ENCODE measurements at regions not wholly inside any gene's neighbourhood (a gene's known extent, or its start where the extent isn't known, plus 50 kb on each side); places are given as distances from the start of the nearest gene placed in this dataset.
A peak's percentile ranks its signal among the peaks of the same experiment; 100 is the strongest.
"Not testable (repeated sequence)": the region's sequence is repeated elsewhere in the genome, so short reads cannot be mapped to it uniquely, and the experiment has no call there.

DNA sequence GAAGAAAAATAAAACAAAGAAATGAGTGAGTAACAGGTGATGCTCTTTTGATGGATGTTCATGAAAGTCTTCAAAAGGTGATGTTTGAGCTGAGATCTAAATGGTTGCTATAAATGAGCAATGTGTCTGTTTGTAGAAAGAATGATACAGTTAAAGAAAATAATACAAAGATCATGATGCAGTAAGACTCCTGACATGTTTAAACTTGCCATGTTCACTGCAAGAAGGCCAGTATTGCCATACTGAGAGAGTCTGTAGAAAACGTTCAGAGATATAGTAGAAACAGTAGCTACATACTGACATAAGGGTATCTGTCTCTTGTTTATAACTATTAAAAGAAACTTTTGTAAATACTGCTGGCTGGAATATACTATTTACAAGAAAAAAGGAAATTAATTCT is 1609.2 kb upstream of the ACO1 start:
- DNase-seq (ENCODE audit: low spot score) = no peak

DNA sequence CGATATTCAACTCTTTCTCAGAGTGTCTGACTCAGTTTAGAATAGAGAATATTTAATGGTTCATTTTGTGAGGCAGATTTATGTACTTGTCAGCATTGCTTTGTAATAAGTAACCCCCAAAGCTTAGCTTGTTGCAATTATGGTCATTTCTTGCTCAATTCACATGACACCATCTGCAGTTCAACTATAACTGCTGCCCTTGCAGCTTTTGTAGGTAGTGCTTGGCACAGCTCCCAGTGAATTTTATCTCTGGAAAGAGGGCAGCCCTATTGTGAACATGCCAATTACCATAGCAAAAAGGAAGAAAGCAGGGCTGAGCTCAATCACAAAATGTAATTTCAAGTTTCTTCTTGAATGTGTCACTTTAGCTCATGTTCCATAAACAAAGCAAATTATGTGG is 1587.7 kb upstream of the ACO1 start:
- DNase-seq (ENCODE audit: low spot score) = no peak

DNA sequence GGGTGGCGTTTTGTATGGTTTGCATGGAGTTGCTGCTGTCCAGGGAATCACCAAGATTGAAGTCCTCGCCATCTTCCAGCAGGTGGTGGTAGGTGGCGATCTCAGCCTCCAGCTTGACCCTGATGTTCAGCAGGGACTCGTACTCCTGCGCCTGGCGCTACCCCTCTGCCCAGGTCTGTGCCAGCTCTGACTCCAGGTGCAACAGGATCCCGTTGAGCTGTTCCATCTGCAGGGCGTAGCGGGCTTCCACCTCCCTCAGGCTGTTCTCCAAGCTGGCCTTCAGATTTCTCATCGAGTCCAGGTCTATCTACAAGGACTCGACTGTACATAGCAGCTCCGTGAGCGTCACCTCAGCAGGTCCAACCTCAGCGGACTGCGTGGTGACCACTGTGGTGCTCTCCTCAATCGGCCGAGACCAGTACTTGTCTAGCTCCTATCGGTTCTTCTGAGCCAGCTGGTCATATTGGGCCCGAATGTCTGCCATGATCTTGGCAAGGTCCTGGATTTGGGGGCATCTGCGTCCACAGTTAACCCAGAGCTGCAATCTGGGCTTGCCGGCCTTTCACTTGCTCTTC is 1584.8 kb upstream of the ACO1 start:
- no peak for DNase-seq (ENCODE audit: low spot score)

DNA sequence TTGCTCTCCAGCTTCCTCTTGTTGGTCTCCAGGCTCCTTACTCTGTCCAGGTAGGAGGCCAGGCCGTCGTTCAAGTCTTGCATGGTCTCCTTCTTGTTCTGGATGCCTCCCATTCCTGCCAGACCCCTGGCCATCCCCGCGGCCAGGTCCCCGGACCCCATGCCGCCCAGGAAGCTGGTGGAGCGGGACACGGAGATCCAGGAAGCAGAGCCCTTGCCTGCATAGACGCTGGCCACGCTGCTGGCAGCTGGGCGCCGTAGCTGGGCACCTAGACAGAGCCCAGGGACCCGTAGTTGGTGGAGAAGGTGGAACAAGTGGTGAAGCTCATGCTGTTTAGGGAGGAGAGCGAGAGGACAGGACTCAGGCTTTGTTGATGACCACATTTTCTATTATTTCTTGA is 1584.0 kb upstream of the ACO1 start:
- no peak for DNase-seq (ENCODE audit: low spot score)

DNA sequence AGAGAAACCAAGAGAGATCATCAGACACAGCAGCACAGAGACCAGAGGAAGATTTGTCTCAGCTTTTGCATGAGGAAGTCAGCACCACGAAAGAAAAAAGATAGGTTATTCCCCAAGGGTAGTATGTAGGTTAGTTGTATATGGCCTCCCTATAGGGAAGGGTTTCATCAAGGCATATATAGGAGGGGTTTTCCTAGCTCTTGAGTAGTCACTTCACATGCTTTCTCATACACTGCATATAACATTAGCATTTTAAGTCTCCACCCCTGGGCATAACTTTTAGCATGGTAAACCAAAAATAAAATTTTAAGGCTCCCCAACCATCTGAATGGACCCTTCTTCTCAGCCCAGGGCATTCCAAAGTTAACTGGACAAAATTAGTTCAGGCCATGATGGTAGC is 1571.6 kb upstream of the ACO1 start:
- no peak for DNase-seq (ENCODE audit: low spot score)

DNA sequence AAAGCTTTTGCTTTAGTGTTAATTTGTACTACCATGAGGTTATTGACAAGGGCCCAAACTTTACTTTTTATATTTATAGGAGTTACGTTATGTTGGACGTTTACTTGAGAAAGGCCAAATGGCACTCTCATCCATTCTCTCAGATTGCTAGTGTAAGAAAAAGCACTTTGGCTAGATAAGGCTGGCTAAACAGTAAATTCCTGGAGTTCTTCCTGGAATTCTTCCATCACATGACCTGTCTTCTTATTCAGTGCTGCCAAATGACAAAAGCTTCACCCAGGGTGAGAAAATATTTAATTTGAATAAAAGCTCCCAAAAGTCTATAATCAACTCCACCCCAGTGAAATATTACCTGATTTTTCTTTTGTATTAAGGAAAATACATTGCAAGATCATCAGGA is 1568.9 kb upstream of the ACO1 start:
- DNase-seq (ENCODE audit: low spot score) = no peak

DNA sequence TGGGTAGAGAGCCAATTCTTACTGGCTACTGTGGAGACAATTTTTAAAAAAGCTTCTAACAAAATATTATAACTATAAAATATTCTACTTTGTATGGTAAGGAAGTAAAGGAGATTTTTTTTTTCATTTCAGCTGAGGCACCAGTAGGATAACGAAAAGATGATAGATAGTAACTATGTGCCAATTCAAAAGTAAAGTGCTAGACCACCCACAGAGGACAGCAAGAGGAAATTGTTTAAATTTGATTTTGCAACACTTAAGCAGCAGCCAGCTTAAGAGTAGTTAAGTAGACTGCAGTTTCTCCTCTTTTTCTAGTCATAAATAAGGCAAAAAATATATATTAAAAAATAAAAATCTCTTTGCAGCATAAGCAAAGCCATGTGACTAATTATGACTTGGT is 1539.3 kb upstream of the ACO1 start:
- DNase-seq (ENCODE audit: low spot score) = no peak

DNA sequence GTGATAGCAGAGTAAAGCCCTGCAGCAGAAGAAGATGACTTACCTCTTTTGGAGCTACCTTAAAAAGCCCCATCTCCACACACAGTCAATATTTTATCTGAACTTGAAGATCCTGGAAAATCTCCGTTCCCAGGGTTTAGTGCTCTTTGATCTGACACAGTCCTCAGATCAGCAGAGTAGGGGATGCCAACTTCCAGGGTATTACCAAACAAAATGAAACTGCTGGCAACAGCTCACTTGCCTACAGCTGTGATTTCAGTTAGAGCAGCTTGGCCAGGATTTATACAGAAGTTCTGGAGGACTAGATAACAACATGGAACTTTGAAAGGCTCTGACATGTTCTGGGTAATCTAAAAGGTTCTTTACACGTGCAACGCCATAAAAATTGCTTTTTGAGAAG is 1537.8 kb upstream of the ACO1 start:
- no peak for DNase-seq (ENCODE audit: low spot score)

DNA sequence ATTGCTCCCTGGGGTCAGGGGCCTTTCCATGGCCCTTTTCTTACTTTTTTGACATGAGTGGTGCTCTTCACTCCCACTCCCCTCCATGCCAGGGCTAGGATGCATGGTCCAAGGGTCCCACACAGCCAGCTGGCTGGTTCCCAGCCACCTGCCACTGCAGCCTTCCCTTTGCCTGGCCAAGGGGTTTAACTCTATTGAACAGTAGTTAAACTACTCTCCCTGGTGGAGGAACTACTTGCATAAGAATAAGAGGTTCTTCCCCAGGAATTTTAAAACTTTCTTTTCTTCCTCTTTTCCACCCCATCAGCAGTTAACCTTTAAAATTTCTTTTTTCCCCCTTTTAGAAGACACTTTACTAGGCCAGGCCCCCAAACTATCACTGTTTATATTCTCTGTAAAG is 1532.8 kb upstream of the ACO1 start:
- no peak for DNase-seq (ENCODE audit: low spot score)

DNA sequence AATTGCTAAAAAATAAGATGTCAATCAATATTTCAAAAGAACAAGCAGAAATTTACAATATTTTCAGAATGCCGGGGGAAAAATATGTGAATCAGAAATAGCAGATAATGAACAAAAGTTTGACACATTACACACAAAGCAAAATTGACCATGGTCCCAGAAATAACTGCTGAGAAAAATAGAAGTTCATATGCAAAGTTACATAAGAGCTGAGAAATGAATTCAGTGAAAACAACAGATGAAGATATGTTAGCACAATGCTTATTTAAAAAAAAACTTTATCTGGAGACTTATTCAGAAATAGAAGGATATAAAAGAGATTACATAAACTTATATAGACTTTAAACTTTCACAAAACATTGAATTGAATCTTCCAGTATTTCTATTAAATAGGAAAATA is 1483.7 kb upstream of the ACO1 start:
- no peak for DNase-seq (ENCODE audit: low spot score)

DNA sequence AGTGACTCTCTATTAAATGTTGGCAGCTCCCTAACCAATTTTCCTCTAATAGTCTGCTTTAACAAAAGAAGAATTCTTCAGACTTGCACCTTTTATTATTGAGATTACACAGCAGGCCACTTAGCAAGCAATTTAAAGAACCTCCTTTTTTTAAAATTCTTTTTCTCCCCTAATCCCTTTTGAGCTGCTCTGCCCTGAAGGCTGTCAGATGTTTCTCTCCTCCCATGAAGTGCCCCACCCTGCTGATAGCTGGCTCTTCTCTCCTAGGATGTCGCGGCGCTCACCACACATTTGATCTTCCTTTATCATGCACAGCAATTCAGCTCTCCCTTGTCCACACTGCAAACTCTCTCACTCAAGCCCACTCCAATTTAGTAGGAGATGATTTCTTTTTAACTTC is 1471.1 kb upstream of the ACO1 start:
- no peak for DNase-seq (ENCODE audit: low spot score)

DNA sequence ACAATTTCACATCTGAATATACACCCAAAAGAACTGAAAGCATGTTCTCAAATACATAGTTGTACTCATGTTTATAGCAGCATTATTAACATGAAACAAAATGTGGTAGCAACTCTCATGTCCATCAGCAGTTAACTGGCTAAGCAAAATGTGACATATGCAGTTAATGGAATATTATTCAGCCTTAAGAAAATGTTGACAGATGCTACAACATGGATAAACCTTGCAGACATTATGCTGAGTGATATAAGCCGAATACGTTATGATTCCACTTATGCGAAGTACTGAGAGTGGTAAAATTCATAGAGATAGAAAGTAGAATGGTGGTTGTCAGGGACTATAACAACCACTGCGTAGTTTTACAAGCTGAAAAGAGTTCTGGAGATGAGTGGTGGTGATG is 1469.0 kb upstream of the ACO1 start:
- DNase-seq (ENCODE audit: low spot score) = no peak

DNA sequence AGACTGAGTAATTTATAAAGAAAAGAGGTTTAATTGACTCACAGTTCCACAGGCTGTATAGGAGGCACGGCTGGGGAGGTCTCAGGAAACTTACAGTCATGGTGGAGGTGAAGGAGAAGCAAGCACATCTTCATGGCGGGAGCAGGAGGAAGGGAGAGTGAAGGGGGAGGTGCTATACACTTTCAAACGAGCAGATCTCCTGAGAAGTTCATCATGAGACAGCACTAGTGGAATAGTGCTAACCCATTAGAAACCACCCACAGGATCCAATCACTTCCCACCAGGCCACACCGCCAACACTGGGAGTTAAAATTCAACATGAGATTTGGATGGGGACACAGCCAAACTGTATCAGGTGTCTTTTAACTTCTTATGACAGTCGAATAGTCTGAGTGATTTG is 1459.3 kb upstream of the ACO1 start:
- no peak for DNase-seq (ENCODE audit: low spot score)

DNA sequence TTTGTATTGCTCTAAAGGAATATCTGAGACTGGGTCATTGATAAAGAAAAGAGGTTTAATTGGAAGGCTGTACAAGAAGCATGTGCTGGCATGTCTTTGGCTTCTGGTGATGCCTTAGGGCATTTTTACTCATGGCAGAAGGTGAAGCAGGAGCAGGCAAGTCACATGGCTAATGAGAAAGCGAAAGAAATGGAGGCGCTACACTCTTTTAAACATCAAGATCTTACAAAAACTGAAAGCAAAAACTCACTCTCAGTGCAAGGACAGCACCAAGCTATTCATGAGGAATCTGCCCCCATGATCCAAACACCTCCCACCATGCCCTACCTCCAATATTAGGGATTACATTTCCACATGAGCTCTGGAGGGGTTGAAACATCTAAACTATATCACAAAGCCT is 1458.8 kb upstream of the ACO1 start:
- DNase-seq (ENCODE audit: low spot score) = no peak

DNA sequence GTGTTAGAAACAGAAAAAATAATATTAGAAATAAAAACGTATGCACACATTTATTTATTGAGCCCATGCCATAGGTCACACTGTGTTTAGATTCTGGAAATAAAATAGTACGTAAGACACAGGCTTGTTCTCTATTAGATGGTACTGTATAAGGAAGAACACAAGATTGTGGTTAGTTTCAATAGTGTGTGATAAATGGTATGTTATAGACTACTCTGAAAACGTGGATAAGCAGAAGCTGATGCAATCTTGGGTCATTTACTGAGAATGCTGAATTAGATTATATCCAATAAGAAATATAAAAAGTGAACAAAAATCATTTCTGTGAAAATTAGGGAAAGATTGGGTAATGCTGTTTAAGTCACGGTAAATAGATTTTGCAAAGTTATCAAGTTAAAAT is 1456.4 kb upstream of the ACO1 start:
- DNase-seq (ENCODE audit: low spot score) = no peak

DNA sequence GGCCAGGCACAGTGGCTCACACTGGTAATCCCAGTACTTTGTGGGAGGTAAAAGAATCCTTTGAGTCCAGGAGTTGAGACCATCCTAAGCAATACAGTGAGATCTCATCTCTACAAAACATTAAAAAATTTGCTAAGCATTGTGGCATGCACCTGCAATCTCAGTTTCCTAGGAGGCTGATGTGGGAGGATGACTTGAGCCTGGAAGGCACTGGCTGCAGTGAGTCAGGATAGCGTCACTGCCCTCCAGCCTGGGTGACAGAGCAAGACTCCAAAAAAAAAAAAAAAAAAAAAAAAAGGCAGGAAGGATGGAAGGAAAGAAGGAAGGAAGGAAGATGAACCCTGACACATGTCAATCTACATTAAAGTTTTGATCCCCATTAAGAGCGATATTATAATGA is 1452.2 kb upstream of the ACO1 start:
- no peak for DNase-seq (ENCODE audit: low spot score)

DNA sequence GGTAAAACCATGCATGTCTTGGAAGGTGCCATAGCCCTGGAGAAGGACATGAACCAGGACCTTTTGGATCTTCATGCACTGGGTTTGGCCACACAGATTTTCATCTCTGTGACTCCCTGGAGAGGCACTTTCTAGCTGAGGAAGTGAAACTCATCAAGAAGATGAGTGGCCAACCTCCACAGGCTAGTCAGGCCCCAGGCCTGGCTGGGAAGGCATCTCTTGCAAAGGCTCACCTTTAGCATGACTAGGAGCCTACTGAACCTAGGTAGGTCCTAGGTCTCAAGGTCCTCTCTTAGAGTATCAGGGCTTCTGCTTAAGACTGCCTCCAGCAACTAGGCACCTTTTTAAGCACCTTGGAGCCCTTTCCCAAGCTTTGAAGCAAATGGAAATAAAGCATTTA is 1448.7 kb upstream of the ACO1 start:
- no peak for DNase-seq (ENCODE audit: low spot score)

DNA sequence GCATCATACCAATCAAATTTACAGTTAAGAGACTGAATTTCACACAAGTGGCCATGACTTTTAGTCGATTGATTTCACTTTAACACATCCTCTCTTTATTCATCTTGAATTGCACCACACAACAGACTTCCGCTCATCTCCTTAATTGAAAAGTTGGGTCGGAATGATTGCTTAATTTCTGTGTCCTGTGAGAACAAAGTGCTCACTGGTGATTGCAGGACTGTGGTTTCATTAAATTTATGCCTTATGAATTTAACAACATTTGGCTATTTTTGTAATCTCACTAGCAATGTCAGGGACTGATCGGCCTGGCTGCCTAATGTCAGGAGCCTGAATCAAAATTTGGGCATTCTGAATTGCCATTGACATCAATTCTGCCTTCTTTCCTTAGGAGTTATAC is 1447.3 kb upstream of the ACO1 start:
- no peak for DNase-seq (ENCODE audit: low spot score)

DNA sequence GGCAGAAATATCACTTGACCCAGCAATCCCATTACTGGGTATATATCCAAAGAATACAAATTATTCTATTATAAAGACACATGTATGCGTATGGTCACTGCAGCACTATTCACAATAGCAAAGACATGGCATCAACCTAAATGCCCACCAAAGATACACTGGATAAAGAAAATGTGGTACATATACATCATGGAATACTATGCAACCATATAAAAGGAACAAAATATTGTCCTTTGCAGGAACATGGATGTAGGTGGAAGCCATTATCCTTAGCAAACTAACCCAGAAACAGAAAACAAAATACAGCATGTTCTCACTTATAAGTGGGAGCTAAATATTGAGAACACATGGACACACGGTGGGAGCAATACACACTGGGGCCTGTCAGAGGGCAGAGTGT is 1441.6 kb upstream of the ACO1 start:
- DNase-seq (ENCODE audit: low spot score) = not testable (repeated sequence)

DNA sequence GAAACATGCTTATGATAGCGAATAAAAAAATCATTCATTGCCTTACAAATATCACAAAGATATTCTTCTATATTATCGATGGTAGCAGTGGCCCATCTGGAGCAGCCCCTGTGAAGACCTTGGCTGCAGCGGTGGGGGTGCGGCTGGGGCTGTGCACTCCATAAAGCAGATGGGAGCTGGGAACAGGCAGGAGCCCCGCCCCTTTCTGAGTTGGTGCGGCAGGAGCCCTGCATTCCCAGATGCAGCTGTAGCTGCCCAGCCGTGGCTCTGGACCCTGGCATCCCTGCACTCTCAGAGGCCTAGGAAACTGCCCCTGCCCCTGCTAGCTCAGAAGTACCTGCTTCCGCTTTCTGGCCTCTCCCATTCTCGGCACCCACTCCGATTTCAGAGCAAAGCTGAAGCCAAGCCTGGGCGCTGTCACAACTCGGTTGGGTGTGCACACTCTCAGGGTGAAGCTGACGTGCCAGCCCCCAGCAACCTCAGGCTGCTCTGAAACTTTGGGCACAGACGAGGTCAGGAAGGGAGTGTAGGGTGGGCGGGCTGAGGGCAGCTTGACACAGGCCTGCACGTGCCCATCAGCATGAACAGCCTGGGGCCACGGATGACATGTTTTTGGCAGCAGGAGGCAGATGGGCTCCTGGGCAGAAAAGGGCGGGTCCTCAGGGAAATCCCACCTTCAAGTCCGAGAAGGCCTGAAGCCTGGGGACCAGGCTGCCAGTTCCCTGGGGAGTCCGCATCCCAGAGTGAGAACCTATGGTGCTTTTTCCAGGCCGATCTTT is 1440.8 kb upstream of the ACO1 start:
- DNase-seq (ENCODE audit: low spot score) = no peak

DNA sequence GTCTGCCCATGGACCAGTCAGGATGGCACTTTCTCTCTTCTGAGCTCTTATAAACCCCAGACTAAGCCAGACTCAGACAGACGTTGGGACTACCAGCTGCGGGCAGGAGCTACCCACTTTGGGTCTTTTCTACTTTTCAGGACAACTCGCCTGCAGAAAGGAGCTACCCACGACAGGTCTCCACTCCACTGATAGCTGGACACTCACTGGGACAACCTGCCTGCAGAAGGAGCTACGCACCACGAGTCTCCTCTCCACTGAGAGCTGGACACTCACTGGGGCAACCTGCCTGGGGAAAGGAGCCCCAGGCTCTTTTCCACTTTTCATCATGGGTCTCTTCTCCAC is 1440.2 kb upstream of the ACO1 start:
- no peak for DNase-seq (ENCODE audit: low spot score)

DNA sequence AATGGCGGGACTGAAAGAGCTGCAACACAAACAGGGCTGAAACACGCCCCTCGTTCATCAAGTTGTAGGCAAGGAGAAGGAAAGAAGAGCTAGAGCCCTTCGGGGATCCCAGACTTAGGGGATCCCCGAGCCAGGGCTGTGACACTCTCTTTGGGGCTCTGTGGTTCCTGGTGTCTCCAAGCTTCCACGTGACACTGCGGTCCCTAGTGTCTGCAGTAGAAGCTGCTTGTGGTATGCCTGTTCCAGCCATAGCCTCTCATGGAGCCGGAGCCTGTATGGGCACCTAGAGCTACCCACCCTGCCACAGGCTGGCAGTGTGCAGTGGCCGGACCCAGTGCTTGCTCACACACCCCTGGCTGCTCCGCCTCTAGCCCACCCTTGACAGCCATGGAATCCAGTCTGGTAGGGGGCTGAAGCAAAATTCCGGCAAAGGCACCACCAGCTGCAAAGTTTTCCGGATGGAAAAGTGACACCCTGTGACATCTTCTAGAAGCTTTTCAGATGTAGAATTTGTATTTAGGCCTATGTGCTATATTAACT is 1439.6 kb upstream of the ACO1 start:
- DNase-seq (ENCODE audit: low spot score) = no peak

DNA sequence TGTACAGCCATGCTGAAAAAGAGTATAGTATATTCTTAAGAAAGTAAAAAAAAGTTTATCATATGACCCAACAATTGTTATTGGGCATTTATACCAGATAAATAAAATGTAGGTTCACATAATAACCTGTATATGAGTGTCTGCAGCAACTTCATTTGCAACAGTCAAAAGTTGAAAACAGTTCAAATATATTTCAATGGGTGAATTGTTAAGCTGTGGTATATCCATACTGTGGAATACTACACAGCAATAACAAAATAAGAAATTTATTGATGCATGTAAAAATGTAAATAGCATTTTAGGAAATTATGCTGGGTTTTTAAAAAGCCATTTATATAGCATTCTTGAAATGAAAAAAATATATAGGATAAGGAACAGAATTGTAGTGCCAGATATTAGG is 1420.1 kb upstream of the ACO1 start:
- DNase-seq (ENCODE audit: low spot score) = no peak

DNA sequence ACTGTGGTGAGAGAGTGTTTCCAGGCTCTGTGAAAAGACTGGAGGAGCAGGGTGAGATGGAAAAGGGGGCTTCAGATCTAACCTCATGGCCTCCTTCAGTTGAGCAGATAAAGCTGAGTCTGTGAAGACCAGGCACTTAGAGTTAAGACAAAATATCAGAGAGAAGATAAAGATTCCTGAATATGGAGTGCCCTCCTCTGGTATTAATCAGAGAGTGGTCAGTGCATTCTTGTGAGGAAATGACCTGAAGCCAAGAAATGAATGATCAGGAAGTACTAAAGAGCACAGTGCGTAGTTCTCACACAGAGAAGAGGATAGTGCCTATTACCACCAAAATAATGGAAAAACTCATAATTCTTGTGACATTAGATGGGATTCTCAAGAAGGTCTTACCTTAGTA is 1417.0 kb upstream of the ACO1 start:
- peak; percentile 7 for DNase-seq (ENCODE audit: low spot score)
